Glutamatergic neuron (in vitro differentiated cells): ENCODE measurements at regions not wholly inside any gene's neighbourhood (a gene's known extent, or its start where the extent isn't known, plus 50 kb on each side); places are given as distances from the start of the nearest gene placed in this dataset.

ENCODE experiments used
- DNase-seq: peaks from one replicate; pipeline ENCODE4 v3.0.0; 2022
- H3K27ac Mint-ChIP-seq: one replicate; pipeline ENCODE4 v1.8.0; 2020; ENCODE audit warnings: mild to moderate bottlenecking, mixed read lengths, inconsistent platforms; ENCODE audit not compliant: unreplicated experiment
- H3K27me3 Mint-ChIP-seq: one replicate; pipeline ENCODE4 v1.8.0; 2020; ENCODE audit warnings: mild to moderate bottlenecking, moderate library complexity, mixed read lengths, inconsistent platforms; ENCODE audit not compliant: unreplicated experiment
- H3K36me3 Mint-ChIP-seq: one replicate; pipeline ENCODE4 v1.8.0; 2020; ENCODE audit warnings: mild to moderate bottlenecking, mixed read lengths, inconsistent platforms; ENCODE audit not compliant: unreplicated experiment
- H3K4me1 Mint-ChIP-seq: one replicate; pipeline ENCODE4 v1.8.0; 2020; ENCODE audit warnings: mild to moderate bottlenecking, low read depth, mixed read lengths, inconsistent platforms; ENCODE audit not compliant: unreplicated experiment
- H3K4me3 Mint-ChIP-seq: one replicate; pipeline ENCODE4 v1.8.0; 2020; ENCODE audit warnings: mild to moderate bottlenecking, mixed read lengths, inconsistent platforms; ENCODE audit not compliant: unreplicated experiment
- H3K9me3 Mint-ChIP-seq: one replicate; pipeline ENCODE4 v1.8.0; 2020; ENCODE audit warnings: mild to moderate bottlenecking, moderate library complexity, mixed read lengths, inconsistent platforms; ENCODE audit not compliant: unreplicated experiment
- TF ChIP-seq, protein P1 (sequence below): fragments of 200-600 bp; sonication (generic); IDR thresholded peaks from one replicate; pipeline ENCODE4 v1.5.0; 2021; ENCODE audit not compliant: partially characterized antibody, unreplicated experiment

DNA sequence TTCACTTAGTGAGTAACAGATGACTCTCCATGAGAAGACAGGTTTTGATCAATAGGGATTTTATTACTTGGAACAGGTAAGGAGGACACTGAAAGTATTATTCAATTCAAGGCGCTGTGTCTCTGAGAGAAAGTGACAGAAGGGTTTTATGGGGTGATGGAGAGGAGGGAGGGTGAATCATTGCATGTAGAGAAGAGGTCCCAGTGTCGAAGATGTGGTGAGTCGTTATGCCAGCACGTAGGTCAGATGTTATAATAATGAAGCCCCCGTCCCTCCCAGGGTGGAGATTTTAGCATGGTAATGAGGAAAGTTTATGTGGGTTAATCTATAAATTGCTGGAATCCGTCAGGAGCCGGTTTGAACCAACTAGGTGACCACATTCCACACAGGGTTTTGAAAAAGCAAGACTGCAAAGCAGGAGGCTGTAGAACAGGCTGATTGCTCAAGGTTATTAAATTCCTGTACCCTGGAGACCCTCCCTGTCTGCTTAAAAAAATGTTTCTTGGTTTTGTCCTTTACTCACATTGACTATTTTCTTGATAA lies 586.4 kb upstream of the TMPRSS15 start:
- Mint-ChIP-seq H3K27ac (no peak overlapping the region), H3K27me3 (no peaks in the 10 kb centered on the region), H3K4me1 (peaks cover 3% of the 10 kb centered on the region), H3K4me3 (no peak overlapping the region), H3K9me3 (no peaks in the 10 kb centered on the region), H3K36me3 (peaks cover 5% of the 10 kb centered on the region)
- TF ChIP-seq, protein P1, sequence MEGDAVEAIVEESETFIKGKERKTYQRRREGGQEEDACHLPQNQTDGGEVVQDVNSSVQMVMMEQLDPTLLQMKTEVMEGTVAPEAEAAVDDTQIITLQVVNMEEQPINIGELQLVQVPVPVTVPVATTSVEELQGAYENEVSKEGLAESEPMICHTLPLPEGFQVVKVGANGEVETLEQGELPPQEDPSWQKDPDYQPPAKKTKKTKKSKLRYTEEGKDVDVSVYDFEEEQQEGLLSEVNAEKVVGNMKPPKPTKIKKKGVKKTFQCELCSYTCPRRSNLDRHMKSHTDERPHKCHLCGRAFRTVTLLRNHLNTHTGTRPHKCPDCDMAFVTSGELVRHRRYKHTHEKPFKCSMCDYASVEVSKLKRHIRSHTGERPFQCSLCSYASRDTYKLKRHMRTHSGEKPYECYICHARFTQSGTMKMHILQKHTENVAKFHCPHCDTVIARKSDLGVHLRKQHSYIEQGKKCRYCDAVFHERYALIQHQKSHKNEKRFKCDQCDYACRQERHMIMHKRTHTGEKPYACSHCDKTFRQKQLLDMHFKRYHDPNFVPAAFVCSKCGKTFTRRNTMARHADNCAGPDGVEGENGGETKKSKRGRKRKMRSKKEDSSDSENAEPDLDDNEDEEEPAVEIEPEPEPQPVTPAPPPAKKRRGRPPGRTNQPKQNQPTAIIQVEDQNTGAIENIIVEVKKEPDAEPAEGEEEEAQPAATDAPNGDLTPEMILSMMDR, result no peak
- no peak for DNase-seq

DNA sequence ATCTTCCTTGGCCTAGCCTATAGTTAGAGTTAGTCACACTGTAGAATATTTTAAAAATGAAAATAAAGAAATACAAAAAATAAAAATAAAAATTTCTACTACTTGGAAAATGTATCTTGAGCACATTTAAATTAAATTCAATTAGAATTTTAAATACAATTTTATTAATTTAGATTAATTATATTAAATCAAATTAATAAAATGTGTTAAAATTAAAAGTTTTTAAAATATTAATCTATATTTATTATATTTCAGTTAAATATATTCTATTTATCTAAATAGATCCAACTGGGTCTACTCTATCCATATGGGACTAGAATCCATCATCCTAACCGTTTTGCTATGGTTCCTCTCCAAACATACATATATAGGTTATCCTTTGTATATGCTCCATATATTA lies 588.3 kb upstream of the TMPRSS15 start:
- no peak overlapping the region for H3K4me3 Mint-ChIP-seq
- no peak overlapping the region for H3K27ac Mint-ChIP-seq
- H3K36me3 Mint-ChIP-seq, result peaks cover 5% of the 10 kb centered on the region
- TF ChIP-seq, protein P1, result no peak
- H3K9me3 Mint-ChIP-seq, result no peaks in the 10 kb centered on the region
- no peak for DNase-seq
- H3K27me3 Mint-ChIP-seq, result no peaks in the 10 kb centered on the region
- peaks cover 3% of the 10 kb centered on the region for H3K4me1 Mint-ChIP-seq

DNA sequence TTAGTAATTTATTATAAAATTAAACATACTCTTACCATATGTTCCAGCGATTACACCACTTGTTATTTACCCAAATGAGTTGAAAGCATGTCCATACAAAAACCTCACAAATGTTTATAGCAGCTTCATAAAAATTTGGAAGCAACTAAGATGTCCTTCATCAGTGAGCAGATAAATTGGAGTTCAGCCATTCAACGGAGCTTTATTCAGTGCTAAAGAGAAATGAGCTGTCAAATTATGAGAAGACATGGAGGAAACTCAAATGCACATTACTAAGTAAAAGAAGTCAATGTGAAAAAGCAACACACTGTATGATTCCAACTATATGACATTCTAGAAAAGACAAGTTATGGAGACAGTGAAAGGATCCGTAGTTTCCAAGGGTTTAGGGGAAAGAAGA lies 606.7 kb upstream of the TMPRSS15 start:
- Mint-ChIP-seq H3K27me3 (no peaks in the 10 kb centered on the region), H3K36me3 (no peaks in the 10 kb centered on the region), H3K9me3 (no peaks in the 10 kb centered on the region), H3K4me3 (no peak overlapping the region), H3K4me1 (peaks cover 10% of the 10 kb centered on the region), H3K27ac (no peak overlapping the region)
- no peak for DNase-seq
- TF ChIP-seq, protein P1, result no peak

DNA sequence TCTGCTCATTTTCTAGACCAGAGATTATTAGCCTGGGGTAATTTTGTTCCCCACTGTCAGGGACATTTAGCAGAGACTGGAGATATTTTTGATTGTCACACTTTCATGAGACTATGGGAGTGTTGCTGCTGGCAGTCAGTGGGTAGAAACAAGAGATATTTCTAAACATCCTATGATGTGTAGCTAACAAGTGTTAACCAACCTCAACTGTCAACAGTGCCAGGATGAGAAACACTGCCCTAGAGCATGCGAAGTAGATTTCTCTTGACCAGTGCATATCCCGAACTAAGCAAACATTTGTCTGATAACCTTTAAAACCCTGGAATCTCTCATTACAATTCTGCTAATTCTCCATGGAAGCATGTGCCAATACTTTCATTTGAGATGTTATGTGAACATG lies 607.4 kb upstream of the TMPRSS15 start:
- TF ChIP-seq, protein P1, result no peak
- Mint-ChIP-seq H3K4me1 (peaks cover 11% of the 10 kb centered on the region), H3K27ac (no peak overlapping the region), H3K27me3 (no peaks in the 10 kb centered on the region), H3K9me3 (no peaks in the 10 kb centered on the region), H3K36me3 (no peaks in the 10 kb centered on the region), H3K4me3 (no peak overlapping the region)
- DNase-seq, result no peak

DNA sequence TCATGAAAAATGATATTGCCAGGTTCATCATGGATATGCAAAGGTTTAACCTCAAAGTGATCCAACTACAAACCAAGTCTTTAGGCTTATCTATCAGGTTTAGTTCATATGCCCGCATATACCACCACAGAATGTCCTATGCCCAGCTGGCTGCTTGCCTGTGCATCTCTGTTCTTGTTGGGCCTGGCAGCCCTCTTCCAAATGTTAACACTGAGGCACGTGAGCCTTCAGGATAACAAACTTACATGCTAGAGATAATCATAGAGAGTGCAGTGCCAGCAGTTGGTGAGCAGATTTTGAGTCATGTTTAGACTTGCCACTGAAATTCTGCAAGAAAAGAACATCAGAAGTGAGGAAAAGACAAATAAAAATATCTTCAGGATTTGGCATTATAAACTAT lies 607.9 kb upstream of the TMPRSS15 start:
- no peaks in the 10 kb centered on the region for H3K9me3 Mint-ChIP-seq
- no peak for DNase-seq
- TF ChIP-seq, protein P1, result no peak

More for the DNA sequence above, 607.9 kb upstream of the TMPRSS15 start:
- no peaks in the 10 kb centered on the region for H3K27me3 Mint-ChIP-seq
- no peaks in the 10 kb centered on the region for H3K36me3 Mint-ChIP-seq
- H3K4me1 Mint-ChIP-seq, result peaks cover 10% of the 10 kb centered on the region
- no peak overlapping the region for H3K4me3 Mint-ChIP-seq
- H3K27ac Mint-ChIP-seq, result no peak overlapping the region
